Esophagus muscularis mucosa (tissue), 3 donors: ENCODE measurements at regions not wholly inside any gene's neighbourhood (a gene's known extent, or its start where the extent isn't known, plus 50 kb on each side); places are given as distances from the start of the nearest gene placed in this dataset.

Experiments
- CTCF ChIP-seq, 3 experiments: fragments of 200-600 bp in 2 of 3; fragments of 450-650 bp in 1 of 3; sonication (generic) in 2 of 3; IDR thresholded peaks; one replicate each; pipeline ENCODE4 v1.5.1; 2017 to 2019; ENCODE audit warnings: antibody characterized with exemption in 3 of 3, mild to moderate bottlenecking in 2 of 3, moderate library complexity in 1 of 3
- POLR2A ChIP-seq: fragments of 450-650 bp; IDR thresholded peaks from one replicate; pipeline ENCODE4 v1.6.1; 2017; ENCODE audit warnings: antibody characterized with exemption, moderate library complexity, mild to moderate bottlenecking, low read depth

- TF ChIP-seq CTCF (IDR thresholded peaks at IDR 0.05) = no peak
- TF ChIP-seq POLR2A = no peak
These were observed 250.6 kb downstream of the C7orf25 start for GRCh38 chr7:42661312-42661711.
